Activated T-cell treated with anti-CD3 and anti-CD28 coated beads for 4 hours (primary cell): ENCODE measurements at regions not wholly inside any gene's neighbourhood (a gene's known extent, or its start where the extent isn't known, plus 50 kb on each side); places are given as distances from the start of the nearest gene placed in this dataset.

Source experiments
- DNase-seq: peaks from one replicate; pipeline ENCODE4 v3.0.0-alpha.2; 2020

DNA sequence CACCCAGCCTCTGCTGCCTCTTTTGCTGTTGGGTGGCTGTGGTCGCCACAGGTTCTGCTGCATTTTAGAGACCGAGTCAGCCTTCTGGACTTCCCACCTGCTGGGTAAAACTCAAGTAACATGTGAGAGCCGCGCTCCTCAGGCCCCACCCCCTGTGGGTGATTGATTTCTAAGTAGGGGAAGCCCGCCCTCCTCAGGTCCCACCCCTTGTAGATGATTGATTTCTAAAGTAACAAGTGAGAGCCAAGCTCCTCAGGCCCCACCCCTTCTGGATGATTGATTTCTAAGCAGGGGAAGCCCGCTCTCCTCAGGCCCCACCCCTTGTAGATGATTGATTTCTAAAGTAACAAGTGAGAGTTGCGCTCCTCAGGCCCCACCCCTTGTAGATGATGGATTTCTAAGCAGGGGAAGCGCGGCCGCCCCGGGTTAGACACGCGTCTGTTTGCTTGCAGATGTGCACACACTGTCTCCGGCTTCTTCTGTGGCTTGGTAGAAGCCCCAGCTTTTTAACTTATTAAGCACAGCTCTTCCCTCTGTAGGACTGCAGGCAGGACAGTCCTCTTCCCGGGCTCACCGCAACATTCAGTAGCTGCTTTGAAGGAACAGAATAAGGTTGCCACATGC, 83.4 kb downstream of the FAM43A start:
- DNase-seq: peak; percentile 89

DNA sequence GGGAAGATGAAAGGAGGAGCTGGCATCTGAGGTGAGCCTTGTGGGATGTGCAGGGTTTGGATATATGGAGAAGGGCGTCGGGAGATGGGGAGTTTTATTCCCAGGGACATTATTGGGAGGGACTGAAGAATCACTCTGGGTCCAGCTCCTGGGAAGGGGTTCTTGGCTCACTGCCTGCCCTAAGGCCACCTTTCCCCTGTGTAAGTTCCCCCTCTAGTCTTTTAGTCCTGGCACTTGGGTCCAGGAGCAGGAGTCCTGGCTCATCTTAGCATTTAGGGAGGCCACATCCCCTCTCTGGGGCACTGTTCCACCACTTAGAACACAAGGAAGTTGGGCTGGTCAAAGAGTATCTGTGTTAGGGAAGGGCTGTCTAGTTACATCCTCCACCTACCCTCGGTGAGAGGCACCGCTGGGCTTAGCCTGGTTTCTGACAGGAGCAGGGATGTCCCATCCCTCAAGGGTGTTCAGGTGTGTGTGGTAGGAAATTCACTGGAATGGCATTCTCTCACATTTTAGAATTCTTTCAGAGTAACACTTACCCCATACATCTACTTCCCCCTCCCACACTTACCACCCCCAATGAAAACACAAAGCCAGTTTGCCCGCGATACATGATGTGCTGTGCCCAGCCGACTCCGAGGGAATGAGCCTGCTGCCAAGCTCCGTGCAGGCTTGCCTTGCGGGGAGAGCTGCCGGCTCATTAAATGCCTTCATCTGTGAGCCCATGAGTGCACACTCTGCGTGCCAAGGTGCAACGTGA, 86.7 kb downstream of the FAM43A start:
- DNase-seq: no peak

DNA sequence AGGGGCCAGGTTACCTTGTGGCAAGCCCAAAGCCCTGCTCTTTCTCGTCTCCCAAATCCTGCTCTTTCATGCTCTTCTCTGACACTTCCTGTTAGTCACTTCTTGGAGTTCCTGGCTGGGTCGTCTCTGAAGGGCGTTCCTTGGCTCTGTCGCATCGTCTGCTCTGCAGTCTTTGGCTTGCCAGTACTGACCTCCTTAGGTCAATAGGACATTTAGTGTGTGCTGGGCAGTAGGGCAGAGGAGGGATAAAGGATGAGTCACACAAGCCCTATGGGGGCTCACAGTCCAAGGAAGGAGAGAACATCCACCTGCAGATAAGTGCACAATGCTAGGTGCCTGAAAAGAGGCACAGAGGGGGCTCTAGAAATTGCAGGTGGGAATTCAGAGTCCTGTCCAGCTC, 87.5 kb downstream of the FAM43A start:
- DNase-seq: no peak

DNA sequence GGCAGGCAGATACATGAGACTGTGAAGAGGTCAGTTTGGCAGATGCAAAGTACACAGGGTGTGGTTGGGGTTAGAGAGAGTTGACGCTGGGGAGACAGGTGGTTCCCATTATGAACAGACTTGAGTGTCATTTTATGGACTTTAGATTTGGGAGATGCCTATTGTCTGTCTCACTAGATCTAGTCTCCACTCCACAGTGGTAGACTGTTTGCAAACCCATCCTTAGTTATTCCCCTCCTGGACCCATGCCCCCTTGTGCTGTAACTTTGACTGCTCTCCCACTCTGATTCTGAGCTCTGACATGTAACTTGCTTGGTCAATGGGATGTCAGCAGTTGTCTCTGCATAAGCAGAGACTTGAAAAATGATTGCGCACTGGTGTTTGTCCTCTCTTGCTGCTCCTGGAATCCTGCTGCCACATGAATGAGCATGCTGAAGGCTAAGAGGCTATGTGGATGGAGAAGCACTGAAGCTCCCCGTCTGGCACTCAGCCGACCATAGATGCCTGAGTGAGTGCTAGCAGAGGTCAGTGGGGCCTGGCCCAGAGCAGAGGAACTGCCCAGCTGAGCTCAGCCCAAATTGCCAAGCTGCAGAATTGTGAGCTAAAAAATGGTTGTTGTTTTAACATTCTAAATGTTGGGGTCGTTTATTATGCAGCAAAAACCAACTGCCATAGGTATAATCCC, 88.2 kb downstream of the FAM43A start:
- DNase-seq: no peak

DNA sequence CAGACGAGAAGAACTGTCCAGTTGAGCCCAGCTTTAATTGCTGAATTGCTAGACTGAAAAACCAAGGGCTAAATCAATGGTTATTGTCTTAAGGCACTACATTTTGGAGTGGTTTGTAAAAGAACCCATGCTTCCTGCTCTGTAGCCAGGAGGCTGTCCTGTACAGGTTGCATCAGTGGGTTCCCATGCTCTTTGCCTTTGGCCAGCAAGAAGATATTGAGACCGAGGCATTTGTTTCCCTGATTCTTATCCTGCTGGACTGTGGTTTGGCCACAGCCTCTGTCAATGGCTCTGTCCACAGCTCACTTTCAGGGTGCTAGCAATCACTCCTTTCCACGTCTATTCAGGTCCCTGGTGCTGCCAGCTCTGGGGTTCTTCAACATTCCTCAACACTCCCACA, 89.6 kb downstream of the FAM43A start:
- no peak for DNase-seq

DNA sequence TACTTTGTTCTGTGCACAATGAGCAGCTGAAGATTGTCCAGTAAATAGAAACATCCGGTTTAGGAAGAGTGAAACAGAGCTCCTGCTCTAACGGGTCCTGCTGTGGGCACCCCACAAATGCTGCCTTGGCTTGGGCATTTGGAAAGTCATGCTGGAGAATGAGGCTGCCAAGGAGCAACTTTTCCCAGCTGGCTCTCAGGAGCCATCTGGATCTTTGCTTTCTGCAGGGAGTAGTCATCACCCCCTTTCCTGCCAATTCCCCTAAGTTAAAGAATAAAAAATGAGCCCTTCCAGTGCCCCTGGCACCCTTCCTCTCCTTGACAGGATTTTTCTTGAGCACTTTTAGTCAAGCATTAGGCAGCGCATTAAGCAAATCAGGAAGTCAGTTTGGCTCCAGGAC, 90.0 kb downstream of the FAM43A start:
- DNase-seq: no peak

DNA sequence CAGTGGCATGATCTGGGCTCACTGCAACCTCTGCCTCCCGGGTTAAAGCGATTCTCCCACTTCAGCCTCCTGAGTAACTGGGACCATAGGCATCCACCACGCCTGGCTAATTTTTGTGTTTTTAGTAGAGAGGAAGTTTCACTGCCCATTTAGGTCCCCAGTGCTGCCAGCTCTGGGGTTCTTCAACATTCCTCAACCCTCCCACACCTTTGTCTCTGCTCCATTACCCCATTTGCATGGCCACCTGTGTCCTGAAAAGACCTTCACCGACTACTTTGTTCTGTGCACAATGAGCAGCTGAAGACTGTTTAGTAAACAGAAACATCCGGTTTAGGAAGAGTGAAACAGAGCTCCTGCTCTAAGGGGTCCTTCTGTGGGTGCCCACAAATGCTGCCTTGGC, 92.0 kb downstream of the FAM43A start:
- no peak for DNase-seq

DNA sequence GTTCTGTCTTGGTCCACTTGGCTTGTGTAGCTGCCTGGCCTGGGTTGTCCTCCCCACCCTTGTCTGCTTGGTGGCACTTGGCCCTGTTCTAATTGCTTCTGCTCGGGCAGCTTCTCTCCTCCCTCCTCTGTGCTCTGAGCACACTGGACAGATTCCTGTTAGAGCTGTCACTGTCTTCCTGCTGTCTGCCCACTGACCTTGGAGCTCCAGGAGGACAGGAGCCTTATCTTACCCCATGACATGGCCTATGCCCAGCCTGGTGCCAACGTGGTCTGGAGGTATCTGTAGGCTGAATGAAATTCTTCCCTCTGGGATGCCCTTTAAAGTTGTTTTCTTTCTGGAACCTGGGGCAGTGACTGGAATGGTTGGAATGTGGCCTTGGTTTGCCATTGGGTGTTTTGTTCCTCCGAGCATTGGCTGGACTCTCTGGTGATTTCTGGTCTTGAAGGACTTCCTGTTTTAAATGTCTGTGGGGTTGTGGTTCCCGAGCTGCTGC, 94.1 kb downstream of the FAM43A start:
- DNase-seq: no peak

DNA sequence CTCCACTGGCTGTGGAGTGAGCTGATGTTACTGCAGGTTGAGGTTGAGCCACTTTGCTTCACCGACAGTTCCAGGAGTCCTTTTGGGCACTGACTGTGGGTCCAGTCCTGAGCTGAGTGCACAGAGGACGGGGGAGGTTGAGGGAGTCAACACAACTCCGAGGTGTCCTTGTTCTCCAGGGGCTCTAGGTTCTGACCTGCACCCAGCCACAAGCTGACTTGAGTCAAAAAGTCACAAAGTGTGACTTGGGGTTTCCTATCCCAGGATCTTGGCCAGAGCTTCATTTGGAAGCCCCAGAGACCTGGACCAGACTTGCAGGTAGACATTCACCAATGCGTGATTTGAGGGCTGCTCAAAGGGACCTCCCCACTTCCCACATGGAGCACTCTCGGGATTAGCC, 95.0 kb downstream of the FAM43A start:
- DNase-seq: no peak

DNA sequence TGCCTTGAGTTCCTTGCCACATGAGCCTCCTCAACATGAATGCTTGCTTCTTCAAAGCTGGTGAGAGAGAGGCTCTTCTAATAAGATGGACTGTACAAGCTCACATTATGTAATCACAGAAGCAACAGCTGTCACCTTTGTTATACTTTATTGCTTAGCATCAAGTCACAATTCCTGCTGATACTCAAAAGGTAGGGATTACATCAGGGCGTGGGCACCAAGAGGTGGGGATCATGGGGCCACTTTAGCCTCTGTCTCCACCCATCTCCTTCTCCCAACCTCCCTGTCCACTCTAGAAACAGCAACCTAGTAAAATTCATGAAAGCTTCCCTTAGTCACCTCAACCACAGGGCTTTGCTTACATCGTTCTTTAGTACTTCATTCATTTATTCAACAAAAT, 95.9 kb downstream of the FAM43A start:
- no peak for DNase-seq

DNA sequence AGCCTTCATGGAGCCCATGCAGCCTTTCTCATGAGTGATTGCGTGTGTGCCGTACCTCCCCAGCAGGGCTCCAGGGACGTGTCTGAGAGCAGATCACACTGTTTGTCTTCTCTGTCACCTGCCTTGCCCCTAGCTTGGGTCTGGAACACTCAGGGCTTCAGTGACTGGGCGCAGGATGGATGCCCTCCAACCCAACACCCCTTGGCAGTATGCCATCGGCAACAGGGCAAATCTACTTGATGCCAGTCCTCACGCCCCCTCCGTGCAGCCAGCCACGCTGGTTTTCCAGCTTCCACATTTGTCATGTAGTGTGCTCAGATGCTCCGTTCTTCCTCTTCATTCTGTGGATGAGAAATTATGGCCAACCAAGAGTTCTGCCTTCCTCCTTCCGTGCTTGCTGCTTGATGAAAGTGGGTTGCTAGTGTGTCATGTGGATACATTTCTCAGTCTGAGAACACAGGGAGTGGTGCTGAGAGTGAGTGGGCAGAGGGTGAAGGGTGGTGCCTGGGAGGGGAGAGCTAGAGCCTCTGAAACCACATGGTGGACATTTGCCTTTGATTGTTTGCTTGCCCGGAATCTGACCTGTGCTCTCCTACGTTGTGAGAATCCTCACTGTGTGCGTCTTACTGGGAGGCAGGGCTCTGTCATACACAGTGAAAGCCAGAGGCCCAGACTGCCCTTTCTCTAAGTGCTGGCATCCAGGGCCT, 97.2 kb downstream of the FAM43A start:
- no peak for DNase-seq

DNA sequence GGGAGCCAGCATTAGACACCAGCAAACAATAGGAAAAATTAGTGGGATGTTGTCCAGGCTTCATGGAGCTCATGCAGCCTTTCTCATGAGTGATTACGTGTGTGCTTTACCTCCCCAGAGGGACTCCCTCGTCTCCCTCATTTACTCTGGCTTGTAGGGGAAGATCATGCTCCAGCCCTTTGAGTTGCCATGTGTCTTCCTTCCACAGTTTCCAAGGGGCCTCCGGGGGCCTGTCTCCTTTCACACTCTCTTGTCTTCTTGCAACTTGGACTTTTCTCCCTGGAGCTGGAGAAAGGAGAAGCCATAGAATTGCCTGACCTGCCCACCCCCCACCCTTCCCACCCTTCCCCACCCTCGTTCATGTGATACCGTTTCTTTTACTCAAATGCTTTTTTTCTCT, 98.7 kb downstream of the FAM43A start:
- DNase-seq: no peak

DNA sequence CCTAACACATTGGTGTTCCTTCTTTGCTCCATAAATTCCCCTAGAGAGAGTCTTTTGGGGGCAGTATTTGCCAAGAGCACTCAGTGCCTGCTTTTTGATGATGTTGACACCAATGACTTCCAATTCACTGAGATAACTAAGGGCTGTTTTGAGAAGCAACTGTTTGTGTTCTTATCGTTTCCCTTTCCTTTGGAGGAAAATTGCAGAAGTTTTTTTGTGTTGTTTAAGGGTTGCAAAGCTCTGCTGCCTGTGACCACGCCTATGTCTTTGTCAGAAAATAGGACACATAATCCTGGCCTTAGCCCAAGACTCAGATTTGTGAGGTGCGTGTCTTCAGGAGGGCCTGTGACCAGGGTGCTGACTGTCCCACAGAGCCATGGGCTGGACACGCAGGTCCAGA, 99.6 kb downstream of the FAM43A start:
- no peak for DNase-seq

DNA sequence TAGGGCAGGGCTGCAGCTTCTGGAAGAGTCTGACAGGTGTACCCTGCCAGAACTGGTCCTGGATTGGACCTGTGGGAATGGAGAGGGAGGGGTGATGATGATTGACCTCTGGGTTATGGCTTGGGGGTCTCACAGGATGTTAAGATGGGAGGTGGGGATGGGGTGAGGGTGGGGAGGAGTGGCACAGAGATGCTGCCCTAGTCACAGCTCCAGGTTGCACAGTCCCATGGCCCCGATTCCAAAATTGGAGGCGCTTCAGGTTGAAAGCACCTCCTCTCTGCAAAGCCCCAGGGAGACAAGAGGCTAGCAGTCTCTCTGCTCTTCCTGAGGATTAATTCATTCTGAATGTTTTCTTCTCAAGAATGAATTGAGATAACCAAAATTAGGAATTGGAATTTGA, 101.4 kb downstream of the FAM43A start:
- no peak for DNase-seq

DNA sequence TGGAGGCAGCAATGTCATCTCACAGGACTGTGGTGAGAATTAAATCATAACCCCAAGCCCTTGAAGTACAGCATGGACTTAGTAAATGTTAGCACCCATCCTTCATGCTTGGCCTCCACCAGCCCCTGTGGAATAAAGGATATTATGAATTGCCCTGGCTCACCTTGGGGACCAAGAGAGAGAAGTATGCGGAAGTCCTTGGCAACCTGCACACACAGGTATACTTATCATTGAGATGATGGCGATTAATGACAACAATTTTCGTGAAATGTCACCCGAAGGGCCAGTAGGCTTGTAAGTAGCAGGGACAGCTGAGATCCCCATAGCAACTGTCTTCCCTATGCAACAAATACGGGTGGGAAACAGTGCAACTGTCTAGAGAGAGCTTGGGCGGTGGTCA, 102.0 kb downstream of the FAM43A start:
- no peak for DNase-seq

DNA sequence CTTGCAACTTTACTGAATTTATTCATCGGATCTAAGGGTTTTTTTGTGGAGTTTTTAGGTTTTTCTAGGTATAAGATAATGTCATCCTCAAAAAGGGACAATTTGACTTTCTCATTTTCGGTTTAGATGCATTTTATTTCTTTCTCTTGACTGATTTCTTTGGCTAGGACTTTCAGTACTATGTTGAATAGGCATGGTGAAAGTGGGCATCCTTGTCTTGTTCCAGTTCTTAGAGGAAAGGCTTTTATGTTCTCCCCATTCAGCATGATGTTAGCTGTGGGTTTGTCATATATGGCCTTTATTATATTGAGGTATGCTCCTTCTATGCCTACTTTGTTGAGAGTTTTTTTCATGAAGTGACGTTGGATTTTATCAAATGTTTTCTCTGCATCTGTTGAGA, 106.7 kb downstream of the FAM43A start:
- no peak for DNase-seq

DNA sequence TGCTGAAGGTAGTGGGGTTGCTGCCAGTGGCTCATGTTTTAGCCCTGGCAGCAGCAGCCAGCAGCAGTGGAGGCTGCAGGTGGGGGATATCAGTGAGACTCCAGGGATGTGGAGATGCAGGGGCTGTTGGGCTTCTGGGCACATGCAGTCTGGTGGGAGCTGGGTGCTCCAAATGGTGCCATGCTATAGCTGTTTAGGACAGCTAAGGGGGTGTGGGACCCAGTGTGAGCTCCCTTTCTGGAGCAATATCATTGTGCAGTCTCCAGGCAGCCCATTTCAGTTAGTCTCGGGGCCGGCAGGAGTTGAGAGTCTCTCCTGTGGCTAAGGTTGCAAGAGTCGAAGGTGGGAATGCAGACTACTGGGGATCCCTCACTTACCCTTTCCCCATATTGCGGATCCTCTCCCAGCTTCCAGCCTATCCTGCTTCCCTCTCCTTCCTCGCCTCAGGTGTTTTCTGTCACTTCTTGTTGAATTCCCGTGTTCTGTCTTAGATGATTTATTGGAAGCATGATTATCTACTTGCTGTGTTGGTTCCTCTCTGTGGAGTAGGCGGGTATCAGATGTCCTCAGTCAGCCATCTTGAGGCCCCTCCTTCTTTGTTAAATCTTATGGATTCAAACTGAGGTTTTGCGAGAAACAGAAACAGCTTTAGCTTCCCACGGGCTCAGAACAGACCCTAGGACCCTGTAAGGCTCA, 112.0 kb downstream of the FAM43A start:
- DNase-seq: no peak

DNA sequence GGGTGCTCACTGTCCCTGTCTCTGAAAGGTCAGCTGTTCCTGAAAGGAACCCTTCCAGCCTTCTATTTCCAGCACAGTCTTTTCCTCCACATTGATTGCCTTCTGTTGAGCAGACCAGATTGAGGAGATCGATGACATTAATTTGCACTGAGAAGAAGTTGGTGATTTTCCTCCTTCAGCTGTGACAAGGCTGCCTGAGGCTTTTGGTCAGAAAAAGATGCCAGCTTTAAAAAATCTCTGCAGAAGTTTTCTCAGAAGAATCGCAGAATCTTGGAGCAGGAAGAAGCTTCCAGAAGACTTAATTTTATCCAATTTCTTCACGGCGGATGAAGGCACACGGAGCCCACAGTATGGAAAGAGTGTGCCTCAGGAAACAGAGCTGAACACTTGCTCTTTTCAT, 112.8 kb downstream of the FAM43A start:
- DNase-seq: no peak

DNA sequence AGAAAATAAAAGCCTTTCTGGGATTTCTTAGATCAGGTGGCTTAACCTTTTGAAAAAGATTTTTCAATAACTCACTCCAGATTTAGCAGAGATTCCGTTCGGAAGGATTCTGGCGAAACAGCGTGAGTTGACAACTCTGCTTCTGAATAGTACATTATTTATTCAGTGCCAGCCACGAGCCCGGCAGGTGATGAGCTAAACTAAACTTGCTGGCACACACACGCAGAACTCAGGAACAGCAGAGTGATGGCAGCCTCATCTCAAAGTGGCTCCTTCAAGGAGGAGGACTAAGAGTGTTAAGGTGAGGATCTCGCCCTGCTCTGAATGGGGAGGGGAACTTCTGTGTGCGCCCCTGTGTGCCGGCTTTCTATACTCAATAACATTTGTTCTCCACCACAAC, 114.3 kb downstream of the FAM43A start:
- DNase-seq: no peak

DNA sequence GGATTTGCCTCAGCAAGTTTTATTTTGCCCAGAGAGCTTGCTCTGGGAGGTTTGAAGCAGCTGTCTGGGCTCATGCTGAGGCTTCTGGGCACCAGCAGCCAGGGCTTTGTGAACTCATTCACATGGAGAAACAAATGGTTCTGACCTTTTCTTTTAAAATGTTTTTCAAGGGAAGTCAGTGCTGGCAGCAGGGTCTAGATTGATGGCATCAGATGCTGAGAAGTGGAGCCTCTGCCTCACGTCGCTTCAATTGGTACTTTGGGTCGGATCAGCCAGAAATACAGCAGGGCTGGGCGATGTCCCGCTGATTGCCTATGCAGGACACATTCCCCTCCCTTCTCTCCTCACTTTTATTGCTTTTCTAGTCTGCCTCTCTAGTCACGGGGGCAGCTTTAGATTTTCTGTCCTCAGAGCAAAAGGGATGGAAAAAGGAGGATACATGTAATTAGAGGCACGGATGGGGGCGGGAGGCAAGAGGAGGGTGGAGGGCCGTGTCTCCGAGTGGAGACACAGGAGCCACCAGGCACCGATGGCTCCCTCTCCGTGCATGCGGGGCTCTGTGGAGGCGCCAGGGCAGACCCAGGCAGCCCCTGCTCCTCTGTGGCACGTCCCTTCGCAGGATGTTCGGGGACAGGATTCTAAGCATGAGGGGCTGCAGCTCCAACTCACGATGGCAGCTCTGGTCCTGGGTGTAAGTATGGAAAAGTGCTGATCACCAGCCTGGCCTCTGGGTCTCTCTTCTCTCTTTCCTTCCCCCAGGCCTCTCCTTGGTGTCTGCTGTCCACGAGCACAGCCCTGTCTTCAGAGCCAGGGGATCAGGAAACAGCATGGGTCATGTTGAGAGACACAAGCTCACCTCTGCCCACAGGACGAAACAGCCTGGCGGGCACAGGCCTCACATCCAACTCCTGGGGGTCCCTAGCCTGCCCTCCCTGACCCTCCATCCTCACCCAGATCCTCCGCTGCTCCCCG, 116.1 kb downstream of the FAM43A start:
- no peak for DNase-seq

DNA sequence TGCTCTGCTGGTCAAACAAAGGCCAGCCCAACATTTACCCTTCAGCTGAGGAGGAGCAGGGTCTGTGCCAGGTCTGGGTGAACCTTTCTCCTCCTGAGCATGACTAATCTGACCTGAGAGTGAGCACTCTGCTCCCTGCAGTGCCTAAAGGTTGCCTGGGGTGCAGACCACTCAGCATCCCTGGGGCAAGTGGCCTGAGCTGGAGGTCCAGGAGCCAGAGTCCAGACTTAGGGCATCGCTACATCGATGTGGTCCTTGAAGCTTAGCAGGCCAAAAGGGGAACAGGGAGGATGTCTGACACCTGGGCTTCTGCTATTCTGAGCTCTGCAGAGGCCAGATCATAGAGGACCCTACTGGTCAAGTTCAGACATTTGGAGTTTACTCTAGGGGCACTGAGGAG, 119.1 kb downstream of the FAM43A start:
- no peak for DNase-seq

DNA sequence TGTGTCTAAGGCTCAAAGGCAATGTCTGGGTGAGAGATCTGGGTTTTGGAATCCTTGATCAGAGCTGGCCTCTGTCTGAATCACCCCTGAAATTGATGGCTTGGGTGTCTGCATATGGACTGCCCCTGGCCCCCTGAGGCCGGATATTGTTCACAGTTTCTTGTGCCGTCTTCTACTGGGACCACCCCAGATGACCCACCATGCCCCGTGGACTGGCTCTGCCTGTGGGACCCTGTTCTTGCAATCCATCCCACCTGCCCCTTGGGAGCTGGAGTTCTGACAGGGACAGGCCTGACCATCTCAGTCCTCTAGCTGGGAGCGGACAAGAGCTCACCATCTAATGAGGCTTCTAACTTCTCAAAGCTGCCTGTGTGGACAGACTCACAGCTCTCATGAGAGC, 119.9 kb downstream of the FAM43A start:
- no peak for DNase-seq
